ENCODE measurements at regions not wholly inside any gene's neighbourhood (a gene's known extent, or its start where the extent isn't known, plus 50 kb on each side); places are given as distances from the start of the nearest gene placed in this dataset.

DNA sequence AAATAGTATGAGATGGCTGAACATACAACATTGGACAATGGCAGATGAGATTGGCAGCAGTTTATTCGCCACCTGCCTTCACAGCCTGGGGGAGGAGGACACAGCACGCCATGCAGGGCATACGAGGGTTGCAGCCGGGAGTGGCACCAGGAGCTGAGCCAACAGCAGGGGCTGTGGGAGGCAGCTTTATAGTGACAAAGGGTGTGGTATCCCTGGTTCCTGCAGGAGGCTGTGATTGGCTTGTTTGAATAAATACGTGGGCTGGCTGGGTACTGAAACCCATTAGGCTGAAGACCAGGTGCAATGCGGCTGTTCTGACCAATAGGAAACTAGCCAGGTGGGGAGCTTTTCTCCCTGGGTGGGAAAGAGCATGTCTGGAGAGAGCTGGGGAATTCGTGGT is 68.9 kb upstream of the LEP start:
- TF ChIP-seq, protein P1, sequence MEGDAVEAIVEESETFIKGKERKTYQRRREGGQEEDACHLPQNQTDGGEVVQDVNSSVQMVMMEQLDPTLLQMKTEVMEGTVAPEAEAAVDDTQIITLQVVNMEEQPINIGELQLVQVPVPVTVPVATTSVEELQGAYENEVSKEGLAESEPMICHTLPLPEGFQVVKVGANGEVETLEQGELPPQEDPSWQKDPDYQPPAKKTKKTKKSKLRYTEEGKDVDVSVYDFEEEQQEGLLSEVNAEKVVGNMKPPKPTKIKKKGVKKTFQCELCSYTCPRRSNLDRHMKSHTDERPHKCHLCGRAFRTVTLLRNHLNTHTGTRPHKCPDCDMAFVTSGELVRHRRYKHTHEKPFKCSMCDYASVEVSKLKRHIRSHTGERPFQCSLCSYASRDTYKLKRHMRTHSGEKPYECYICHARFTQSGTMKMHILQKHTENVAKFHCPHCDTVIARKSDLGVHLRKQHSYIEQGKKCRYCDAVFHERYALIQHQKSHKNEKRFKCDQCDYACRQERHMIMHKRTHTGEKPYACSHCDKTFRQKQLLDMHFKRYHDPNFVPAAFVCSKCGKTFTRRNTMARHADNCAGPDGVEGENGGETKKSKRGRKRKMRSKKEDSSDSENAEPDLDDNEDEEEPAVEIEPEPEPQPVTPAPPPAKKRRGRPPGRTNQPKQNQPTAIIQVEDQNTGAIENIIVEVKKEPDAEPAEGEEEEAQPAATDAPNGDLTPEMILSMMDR (IDR thresholded peaks at IDR 0.05) = no peak
- ATAC-seq = no peak
- Histone ChIP-seq H3K36me3 (no peaks in the 10 kb centered on the region), H3K27me3 (peaks cover 15 to 95% (median 71%) of the 10 kb centered on the region in 7 donors), H3K27ac (no peak overlapping the region), H3K9me3 (no peaks in the 10 kb centered on the region), H3K4me1 (peaks cover 0 to 14% (median 12%) of the 10 kb centered on the region in 9 donors), H3K4me3 (no peak overlapping the region)
- no peak for DNase-seq
- intact Hi-C loops (cut with DNase I) = no loop called here
- 53 to 56% methylated on average over 7 of the region's 7 CpGs for WGBS, 2 donors

DNA sequence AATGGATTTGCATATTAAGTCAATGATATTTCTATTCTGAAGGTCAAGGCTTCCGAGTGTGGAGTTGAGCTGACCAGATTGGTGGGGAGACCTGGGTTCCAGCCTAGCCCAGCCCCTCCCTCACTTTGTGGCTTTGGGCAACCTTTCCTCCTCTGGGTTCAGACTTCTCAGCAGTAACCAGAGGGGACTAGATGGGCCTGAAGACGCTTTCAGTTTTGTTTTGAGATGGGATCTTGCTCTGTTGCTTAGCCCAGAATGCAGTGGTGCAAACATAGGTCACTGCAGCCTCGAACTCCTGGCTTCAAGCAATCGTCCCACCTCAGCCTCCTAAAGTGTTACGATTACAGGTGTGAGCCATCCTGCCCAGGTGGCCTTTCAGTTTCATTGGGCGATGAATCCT is 68.1 kb upstream of the LEP start:
- no peaks in the 10 kb centered on the region for H3K9me3 ChIP-seq
- H3K27me3 ChIP-seq = peaks cover 10 to 91% (median 69%) of the 10 kb centered on the region in 7 donors
- no peak overlapping the region for H3K27ac ChIP-seq
- TF ChIP-seq, protein P1 (IDR thresholded peaks at IDR 0.05) = no peak
- WGBS, 2 donors = 68 to 74% methylated on average over 6 of the region's 6 CpGs
- DNase-seq (no peak), ATAC-seq (no peak)
- H3K36me3 ChIP-seq = no peaks in the 10 kb centered on the region
- intact Hi-C loops (cut with DNase I) = no loop called here
- no peak overlapping the region for H3K4me3 ChIP-seq
- H3K4me1 ChIP-seq = peaks cover 0 to 9% (median 6%) of the 10 kb centered on the region in 9 donors

DNA sequence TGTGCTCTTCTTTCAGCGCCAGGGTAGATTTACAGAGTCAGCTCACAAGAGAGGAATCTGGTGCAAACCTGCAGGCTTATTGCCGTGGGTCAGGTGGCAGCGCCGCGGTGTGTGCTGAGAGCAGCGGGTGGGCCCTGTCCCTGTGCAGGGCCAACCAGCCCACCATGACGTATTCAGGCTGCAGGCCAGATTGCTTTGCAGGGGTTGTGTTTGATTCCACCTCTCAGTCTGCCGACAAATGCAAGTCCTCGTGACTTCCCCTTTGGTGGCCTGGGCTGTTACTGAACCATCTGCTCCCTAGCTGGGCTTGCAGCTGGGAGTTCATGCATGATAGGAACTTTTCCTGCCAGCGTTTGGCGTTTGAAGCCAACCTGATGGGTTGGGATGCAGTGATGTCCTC is 66.7 kb upstream of the LEP start:
- DNase-seq (no peak), ATAC-seq (no peak)
- intact Hi-C loops (cut with DNase I) = no loop called here
- no peaks in the 10 kb centered on the region for H3K36me3 ChIP-seq
- 72 to 76% methylated on average over 11 of the region's 11 CpGs for WGBS, 2 donors
- TF ChIP-seq, protein P1 (IDR thresholded peaks at IDR 0.05) = no peak
- peaks cover 3 to 88% (median 69%) of the 10 kb centered on the region in 7 donors for H3K27me3 ChIP-seq
- no peak overlapping the region for H3K27ac ChIP-seq
- no peaks in the 10 kb centered on the region for H3K9me3 ChIP-seq
- no peaks in the 10 kb centered on the region for H3K4me1 ChIP-seq
- H3K4me3 ChIP-seq = no peak overlapping the region

DNA sequence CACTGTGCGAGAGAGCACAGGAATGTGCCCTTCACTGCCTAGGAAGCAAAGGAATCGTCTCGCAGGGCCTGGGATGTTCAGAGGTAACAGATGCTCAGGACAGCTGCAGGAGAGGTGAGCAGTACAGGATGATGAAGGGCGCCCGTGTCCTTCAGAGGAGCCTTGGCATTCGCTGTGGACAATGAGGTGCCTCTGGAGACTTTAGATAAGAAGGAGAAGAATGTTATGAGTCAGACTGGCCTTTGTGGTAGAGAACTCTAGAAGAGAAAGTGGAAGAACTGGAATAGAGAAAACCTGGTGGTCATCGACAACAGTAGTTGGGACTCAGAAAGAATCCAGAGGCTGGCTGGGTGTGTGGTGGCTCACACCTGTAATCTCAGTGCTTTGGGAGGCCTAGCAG is 64.4 kb upstream of the LEP start:
- Histone ChIP-seq H3K9me3 (no peaks in the 10 kb centered on the region), H3K27ac (no peak overlapping the region), H3K4me1 (no peaks in the 10 kb centered on the region), H3K4me3 (no peak overlapping the region), H3K27me3 (peaks cover 0 to 70% (median 56%) of the 10 kb centered on the region in 7 donors), H3K36me3 (no peaks in the 10 kb centered on the region)
- 65 to 72% methylated on average over 7 of the region's 7 CpGs for WGBS, 2 donors
- ATAC-seq (no peak), DNase-seq (no peak)
- intact Hi-C loops (cut with DNase I) = no loop called here
- TF ChIP-seq, protein P1 (IDR thresholded peaks at IDR 0.05) = no peak

All from heart right ventricle (tissue), 16 donors.